K562 (cell line): ENCODE measurements at regions not wholly inside any gene's neighbourhood (a gene's known extent, or its start where the extent isn't known, plus 50 kb on each side); places are given as distances from the start of the nearest gene placed in this dataset.

Source experiments
- ATAC-seq: fragments of 200-7000 bp; cut with Tn5 transposase; 3 replicates; pipeline ENCODE4 v1.9.1; 2020; ENCODE audit warnings: moderate library complexity
- BruUV-seq: library from RNA; stranded (reverse); fragments of 400-500 nt; replicated peaks from 2 replicates; lab custom pipeline; 2021; lab: Mats Ljungman, UMichigan
- CTCF ChIA-PET: fragments of 300-600 bp; formaldehyde crosslinking; extraction: SDS; loops from one replicate; lab custom pipeline; 2021; ENCODE audit warnings: low intra/inter-chr PET ratio; lab: Yijun Ruan, JAX
- POLR2A ChIA-PET: fragments of 300-600, 350-650 bp; sonication (Branson Sonifier 250); formaldehyde crosslinking; extraction: SDS; loops from one replicate; lab custom pipeline; 2021; ENCODE audit warnings: antibody characterized with exemption, inconsistent platforms; lab: Yijun Ruan, JAX
- DNase-seq, 4 experiments: peaks; one replicate each; pipeline versions ENCODE4 v3.0.0 to v3.0.0-alpha.2; 2011 to 2018; ENCODE audit warnings: low spot score in 3 of 4, mixed read lengths in 3 of 4; ENCODE audit errors: extremely low read depth in 1 of 4
- FAIRE-seq: peaks from 2 replicates; lab custom pipeline; 2011; peaks lifted over from hg19 to GRCh38; lab: Jason Lieb, UNC
- H2AFZ ChIP-seq: 2 replicates; pipeline ENCODE4 v1.6.0; 2011; ENCODE audit warnings: low read depth, low read length, control low read depth, inconsistent platforms
- H3K27ac ChIP-seq: fragments of 200-600 bp; 3 replicates; pipeline ENCODE4 v1.8.0; 2011; ENCODE audit warnings: low read depth, mild to moderate bottlenecking, control low read depth, inconsistent platforms, low read length, moderate library complexity, mixed read lengths; ENCODE audit errors: extremely low read depth
- H3K27me3 ChIP-seq, 2 experiments: fragments of 300-600 bp in 1 of 2; 2 replicates in 1 of 2; 3 replicates in 1 of 2; pipeline versions ENCODE4 v1.6.0 to v1.8.0; 2011; ENCODE audit warnings: inconsistent platforms in 2 of 2, low read length in 2 of 2, mild to moderate bottlenecking in 1 of 2, mixed read lengths in 1 of 2, moderate library complexity in 1 of 2; ENCODE audit not compliant: control insufficient read depth in 2 of 2, insufficient read depth in 2 of 2
- H3K36me3 ChIP-seq: fragments of 300-600 bp; 3 replicates; pipeline ENCODE4 v1.8.0; 2011; ENCODE audit warnings: mild to moderate bottlenecking, low read length, inconsistent platforms; ENCODE audit not compliant: control insufficient read depth, insufficient read depth
- H3K4me1 ChIP-seq, 2 experiments: fragments of 200-600 bp in 1 of 2; replicated peaks in 1 of 2; 2 replicates in 1 of 2; 3 replicates in 1 of 2; pipeline versions ENCODE4 v1.5.1 to v1.8.0; 2011; ENCODE audit warnings: inconsistent platforms in 2 of 2, low read length in 2 of 2, mild to moderate bottlenecking in 1 of 2, mixed read lengths in 1 of 2, moderate library complexity in 1 of 2; ENCODE audit not compliant: control insufficient read depth in 2 of 2, insufficient read depth in 2 of 2
- H3K4me2 ChIP-seq: 2 replicates; pipeline ENCODE4 v1.6.1; 2011; ENCODE audit warnings: low read length, control low read depth, inconsistent platforms, mixed read lengths; ENCODE audit not compliant: insufficient read depth
- H3K4me3 ChIP-seq: fragments of 200-600 bp; sonication (generic), shearing (Covaris generic); 2 replicates; pipeline ENCODE4 v1.5.1; 2016; ENCODE audit warnings: control low read depth, inconsistent platforms
- H3K79me2 ChIP-seq: fragments of 200-600 bp; 3 replicates; pipeline ENCODE4 v1.8.0; 2011; ENCODE audit warnings: low read length, inconsistent platforms; ENCODE audit not compliant: control insufficient read depth, insufficient read depth
- H3K9ac ChIP-seq, 2 experiments: 2 replicates each; pipeline versions ENCODE4 v1.6.0 to v1.6.1; 2011; ENCODE audit warnings: low read depth in 2 of 2, low read length in 2 of 2, control low read depth in 1 of 2, inconsistent platforms in 1 of 2, mild to moderate bottlenecking in 1 of 2, mixed read lengths in 1 of 2; ENCODE audit not compliant: insufficient read depth in 1 of 2
- H3K9me1 ChIP-seq: one replicate; pipeline ENCODE4 v1.6.0; 2011; ENCODE audit warnings: inconsistent platforms, mild to moderate bottlenecking, low read length, moderate library complexity; ENCODE audit not compliant: control insufficient read depth, insufficient read depth
- H3K9me3 ChIP-seq: replicated peaks from 2 replicates; pipeline ENCODE4 v1.5.1; 2011; ENCODE audit warnings: low read depth, low read length, inconsistent platforms; ENCODE audit not compliant: control insufficient read depth, insufficient read depth
- H4K20me1 ChIP-seq: replicated peaks from 2 replicates; pipeline ENCODE4 v1.6.1; 2011; ENCODE audit warnings: low read length, inconsistent platforms, mixed read lengths; ENCODE audit not compliant: control insufficient read depth, insufficient read depth
- ARID4B ChIP-seq: sonication (generic); formaldehyde crosslinking; IDR thresholded peaks from 2 replicates; pipeline ENCODE4 v1.8.0; 2022; ENCODE audit warnings: mild to moderate bottlenecking, missing genetic modification reagents
- E2F6 ChIP-seq, 2 experiments: IDR thresholded peaks; 2 replicates each; pipeline ENCODE4 v1.6.1; 2011; ENCODE audit warnings: borderline replicate concordance in 1 of 2, control low read depth in 1 of 2, low read depth in 1 of 2, low read length in 1 of 2, mild to moderate bottlenecking in 1 of 2, mixed read lengths in 1 of 2, moderate library complexity in 1 of 2; ENCODE audit not compliant: insufficient read depth in 1 of 2, insufficient read length in 1 of 2, poor library complexity in 1 of 2, severe bottlenecking in 1 of 2; ENCODE audit errors: extremely low read depth in 1 of 2
- MAFK ChIP-seq: IDR thresholded peaks from 2 replicates; pipeline ENCODE4 v1.6.1; 2011; ENCODE audit warnings: low read length, improper control_type of control experiment
- NR3C1 ChIP-seq: sonication (generic); formaldehyde crosslinking; IDR thresholded peaks from 2 replicates; pipeline ENCODE4 v1.8.1; 2022; ENCODE audit warnings: missing genetic modification reagents
- THAP7 ChIP-seq: fragments of 250-450 bp; sonication (Bioruptor Pico); IDR thresholded peaks from 2 replicates; pipeline ENCODE4 v1.5.0; 2021
- ZFP36 ChIP-seq: fragments of 150-350 bp; IDR thresholded peaks from 2 replicates; pipeline ENCODE4 v1.6.1; 2018; ENCODE audit warnings: low read length, low read depth; ENCODE audit not compliant: partially characterized antibody
- WGBS: fragments of 100-300 bp; shearing (Covaris generic); methylation state at CpG from one replicate; pipeline ENCODE4 v1.1.6; 2016; ENCODE audit warnings: low coverage, mixed read lengths; ENCODE audit not compliant: insufficient coverage; ENCODE audit errors: missing lambda C conversion rate; 5-methylcytosine and 5-hydroxymethylcytosine counted together
- in situ Hi-C: fragments of 300-500 bp; cut with MboI; formaldehyde crosslinking; loops from 4 replicates; pipeline ENCODE4 v1.15.0; 2018; ENCODE audit warnings: inconsistent platforms, mixed read lengths
- intact Hi-C: fragments of 100-400 bp; cut with micrococcal nuclease; formaldehyde crosslinking; loops from 2 replicates; pipeline ENCODE4 v1.14.2; 2022

GRCh38 chr6:21826023-21826422, 232.5 kb downstream of the SOX4 start:
- intact Hi-C loops (no loop called here), in situ Hi-C loops (no loop called here)
- no peak overlapping the region for H3K9ac ChIP-seq
- DNase-seq (no peak), FAIRE-seq (no peak), ATAC-seq (no peak)
- CTCF ChIA-PET = no interaction called here
- TF ChIP-seq THAP7 (CRISPR knock-in tag) = no peak
- no peak for TF ChIP-seq E2F6 (IDR thresholded peaks at IDR 0.05; ENCODE audit: borderline replicate concordance in 1 of 2, extremely low read depth in 1 of 2, insufficient read depth in 1 of 2, insufficient read length in 1 of 2, low read depth in 1 of 2, low read length in 1 of 2, poor library complexity in 1 of 2, severe bottlenecking in 1 of 2)
- no peak for TF ChIP-seq NR3C1 (CRISPR knock-in tag)
- TF ChIP-seq ARID4B (CRISPR knock-in tag) = no peak
- TF ChIP-seq MAFK = no peak
- TF ChIP-seq ZFP36 = no peak
- no peak overlapping the region for H3K27ac ChIP-seq
- H3K4me2 ChIP-seq = no peak overlapping the region
- WGBS = 0% methylated on average over 7 of the region's 7 CpGs
- no peaks in the 10 kb centered on the region for H3K36me3 ChIP-seq
- POLR2A ChIA-PET = no interaction called here
- BruUV-seq = no TSS peak
- H2AFZ ChIP-seq = no peak overlapping the region
- H3K9me3 ChIP-seq = no peaks in the 10 kb centered on the region
- H3K79me2 ChIP-seq = no peaks in the 10 kb centered on the region
- no peaks in the 10 kb centered on the region for H3K9me1 ChIP-seq
- no peaks in the 10 kb centered on the region for H4K20me1 ChIP-seq
- H3K27me3 ChIP-seq = peaks cover 9 to 12% of the 10 kb centered on the region in 2 experiments; a peak in 2 of 5 replicates
- H3K4me1 ChIP-seq = no peaks in the 10 kb centered on the region
- H3K4me3 ChIP-seq = no peak overlapping the region
